ENCODE measurements at regions not wholly inside any gene's neighbourhood (a gene's known extent, or its start where the extent isn't known, plus 50 kb on each side); places are given as distances from the start of the nearest gene placed in this dataset.

GRCh38 chr4:131054489-131055019 lies 1958.6 kb downstream of the C4orf33 start:
- Histone ChIP-seq H3K4me1 (no peaks in the 10 kb centered on the region), H3K79me2 (no peaks in the 10 kb centered on the region), H3K36me3 (ENCODE audit: control insufficient read depth, insufficient read depth, low read length) (no peaks in the 10 kb centered on the region), H3K27ac (no peak overlapping the region), H2AFZ (no peak overlapping the region), H3K4me3 (ENCODE audit: low read depth, low read length) (no peak overlapping the region), H3K4me2 (ENCODE audit: low read length) (no peak overlapping the region), H3K9ac (no peak overlapping the region), H3K9me3 (ENCODE audit: control insufficient read depth, low read length) (no peaks in the 10 kb centered on the region), H3K27me3 (ENCODE audit: control insufficient read depth, insufficient read depth, low read length) (no peaks in the 10 kb centered on the region)
- TF ChIP-seq CTCF (IDR thresholded peaks at IDR 0.05) = no peak

GRCh38 chr4:131061734-131062133 lies 1965.8 kb downstream of the C4orf33 start:
- Histone ChIP-seq H3K4me1 (no peaks in the 10 kb centered on the region), H3K4me3 (ENCODE audit: low read depth, low read length) (no peak overlapping the region), H3K27me3 (ENCODE audit: control insufficient read depth, insufficient read depth, low read length) (no peaks in the 10 kb centered on the region), H2AFZ (no peak overlapping the region), H3K79me2 (no peaks in the 10 kb centered on the region), H3K27ac (no peak overlapping the region), H3K4me2 (ENCODE audit: low read length) (no peak overlapping the region), H3K9ac (no peak overlapping the region), H3K9me3 (ENCODE audit: control insufficient read depth, low read length) (no peaks in the 10 kb centered on the region), H3K36me3 (ENCODE audit: control insufficient read depth, insufficient read depth, low read length) (no peaks in the 10 kb centered on the region)
- TF ChIP-seq CTCF (IDR thresholded peaks at IDR 0.05) = no peak

- H2AFZ ChIP-seq = no peak overlapping the region
- no peaks in the 10 kb centered on the region for H3K4me1 ChIP-seq
- H3K4me3 ChIP-seq (ENCODE audit: low read depth, low read length) = no peak overlapping the region
- TF ChIP-seq CTCF (IDR thresholded peaks at IDR 0.05) = no peak
- H3K79me2 ChIP-seq = no peaks in the 10 kb centered on the region
- H3K9ac ChIP-seq = no peak overlapping the region
- no peaks in the 10 kb centered on the region for H3K36me3 ChIP-seq (ENCODE audit: control insufficient read depth, insufficient read depth, low read length)
- H3K27me3 ChIP-seq (ENCODE audit: control insufficient read depth, insufficient read depth, low read length) = no peaks in the 10 kb centered on the region
- H3K27ac ChIP-seq = no peak overlapping the region
- H3K9me3 ChIP-seq (ENCODE audit: control insufficient read depth, low read length) = no peaks in the 10 kb centered on the region
- no peak overlapping the region for H3K4me2 ChIP-seq (ENCODE audit: low read length)
Measured at GRCh38 chr4:131063878-131064277, 1967.9 kb downstream of the C4orf33 start.

- Histone ChIP-seq H3K4me1 (no peaks in the 10 kb centered on the region), H3K9me3 (ENCODE audit: control insufficient read depth, low read length) (no peaks in the 10 kb centered on the region), H3K9ac (no peak overlapping the region), H3K79me2 (no peaks in the 10 kb centered on the region), H2AFZ (no peak overlapping the region), H3K27ac (no peak overlapping the region), H3K4me3 (ENCODE audit: low read depth, low read length) (no peak overlapping the region), H3K4me2 (ENCODE audit: low read length) (no peak overlapping the region), H3K36me3 (ENCODE audit: control insufficient read depth, insufficient read depth, low read length) (no peaks in the 10 kb centered on the region), H3K27me3 (ENCODE audit: control insufficient read depth, insufficient read depth, low read length) (no peaks in the 10 kb centered on the region)
- TF ChIP-seq CTCF (IDR thresholded peaks at IDR 0.05) = no peak
Measured at GRCh38 chr4:131081069-131081468, 1985.1 kb downstream of the C4orf33 start.

- Histone ChIP-seq H3K79me2 (no peaks in the 10 kb centered on the region), H3K27me3 (ENCODE audit: control insufficient read depth, insufficient read depth, low read length) (no peaks in the 10 kb centered on the region), H3K9me3 (ENCODE audit: control insufficient read depth, low read length) (no peaks in the 10 kb centered on the region), H3K4me1 (no peaks in the 10 kb centered on the region), H3K27ac (no peak overlapping the region), H3K36me3 (ENCODE audit: control insufficient read depth, insufficient read depth, low read length) (no peaks in the 10 kb centered on the region), H3K4me3 (ENCODE audit: low read depth, low read length) (no peak overlapping the region), H2AFZ (no peak overlapping the region), H3K4me2 (ENCODE audit: low read length) (no peak overlapping the region), H3K9ac (no peak overlapping the region)
- no peak for TF ChIP-seq CTCF (IDR thresholded peaks at IDR 0.05)
Measured at GRCh38 chr4:131084997-131085396, 1989.0 kb downstream of the C4orf33 start.
